ENCODE measurements at regions not wholly inside any gene's neighbourhood (a gene's known extent, or its start where the extent isn't known, plus 50 kb on each side); places are given as distances from the start of the nearest gene placed in this dataset.

DNA sequence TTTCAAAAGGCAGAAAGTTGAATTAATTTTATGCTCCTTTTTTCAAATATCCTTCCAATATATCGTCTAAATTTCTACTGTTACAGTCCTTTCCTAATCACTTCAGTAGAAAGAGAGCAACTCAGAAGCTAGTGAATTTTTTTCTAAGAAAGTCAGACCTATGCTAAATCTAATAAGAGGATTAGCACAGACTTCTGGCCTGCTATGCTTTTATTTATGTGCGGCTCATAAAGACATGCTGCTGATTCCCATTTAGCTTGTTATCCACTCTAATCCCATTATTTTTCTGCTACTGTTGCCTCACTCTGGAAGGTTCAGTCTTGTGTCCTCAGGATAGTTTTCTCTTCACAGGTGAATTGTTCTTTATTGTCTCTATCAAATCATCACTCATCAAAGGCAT is 473.5 kb upstream of the FAM241A start:
- TF ChIP-seq, protein P1, sequence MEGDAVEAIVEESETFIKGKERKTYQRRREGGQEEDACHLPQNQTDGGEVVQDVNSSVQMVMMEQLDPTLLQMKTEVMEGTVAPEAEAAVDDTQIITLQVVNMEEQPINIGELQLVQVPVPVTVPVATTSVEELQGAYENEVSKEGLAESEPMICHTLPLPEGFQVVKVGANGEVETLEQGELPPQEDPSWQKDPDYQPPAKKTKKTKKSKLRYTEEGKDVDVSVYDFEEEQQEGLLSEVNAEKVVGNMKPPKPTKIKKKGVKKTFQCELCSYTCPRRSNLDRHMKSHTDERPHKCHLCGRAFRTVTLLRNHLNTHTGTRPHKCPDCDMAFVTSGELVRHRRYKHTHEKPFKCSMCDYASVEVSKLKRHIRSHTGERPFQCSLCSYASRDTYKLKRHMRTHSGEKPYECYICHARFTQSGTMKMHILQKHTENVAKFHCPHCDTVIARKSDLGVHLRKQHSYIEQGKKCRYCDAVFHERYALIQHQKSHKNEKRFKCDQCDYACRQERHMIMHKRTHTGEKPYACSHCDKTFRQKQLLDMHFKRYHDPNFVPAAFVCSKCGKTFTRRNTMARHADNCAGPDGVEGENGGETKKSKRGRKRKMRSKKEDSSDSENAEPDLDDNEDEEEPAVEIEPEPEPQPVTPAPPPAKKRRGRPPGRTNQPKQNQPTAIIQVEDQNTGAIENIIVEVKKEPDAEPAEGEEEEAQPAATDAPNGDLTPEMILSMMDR (IDR thresholded peaks at IDR 0.05), result no peak
- TF ChIP-seq POLR2AphosphoS5 (IDR thresholded peaks at IDR 0.05; ENCODE audit: low read depth, low read length), result no peak
- TF ChIP-seq, protein P2, sequence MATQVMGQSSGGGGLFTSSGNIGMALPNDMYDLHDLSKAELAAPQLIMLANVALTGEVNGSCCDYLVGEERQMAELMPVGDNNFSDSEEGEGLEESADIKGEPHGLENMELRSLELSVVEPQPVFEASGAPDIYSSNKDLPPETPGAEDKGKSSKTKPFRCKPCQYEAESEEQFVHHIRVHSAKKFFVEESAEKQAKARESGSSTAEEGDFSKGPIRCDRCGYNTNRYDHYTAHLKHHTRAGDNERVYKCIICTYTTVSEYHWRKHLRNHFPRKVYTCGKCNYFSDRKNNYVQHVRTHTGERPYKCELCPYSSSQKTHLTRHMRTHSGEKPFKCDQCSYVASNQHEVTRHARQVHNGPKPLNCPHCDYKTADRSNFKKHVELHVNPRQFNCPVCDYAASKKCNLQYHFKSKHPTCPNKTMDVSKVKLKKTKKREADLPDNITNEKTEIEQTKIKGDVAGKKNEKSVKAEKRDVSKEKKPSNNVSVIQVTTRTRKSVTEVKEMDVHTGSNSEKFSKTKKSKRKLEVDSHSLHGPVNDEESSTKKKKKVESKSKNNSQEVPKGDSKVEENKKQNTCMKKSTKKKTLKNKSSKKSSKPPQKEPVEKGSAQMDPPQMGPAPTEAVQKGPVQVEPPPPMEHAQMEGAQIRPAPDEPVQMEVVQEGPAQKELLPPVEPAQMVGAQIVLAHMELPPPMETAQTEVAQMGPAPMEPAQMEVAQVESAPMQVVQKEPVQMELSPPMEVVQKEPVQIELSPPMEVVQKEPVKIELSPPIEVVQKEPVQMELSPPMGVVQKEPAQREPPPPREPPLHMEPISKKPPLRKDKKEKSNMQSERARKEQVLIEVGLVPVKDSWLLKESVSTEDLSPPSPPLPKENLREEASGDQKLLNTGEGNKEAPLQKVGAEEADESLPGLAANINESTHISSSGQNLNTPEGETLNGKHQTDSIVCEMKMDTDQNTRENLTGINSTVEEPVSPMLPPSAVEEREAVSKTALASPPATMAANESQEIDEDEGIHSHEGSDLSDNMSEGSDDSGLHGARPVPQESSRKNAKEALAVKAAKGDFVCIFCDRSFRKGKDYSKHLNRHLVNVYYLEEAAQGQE (IDR thresholded peaks at IDR 0.05; ENCODE audit: insufficient read depth in 1 of 2, low read depth in 2 of 2, low read length in 1 of 2), result no peak
- no peak for TF ChIP-seq TCF7L2 (IDR thresholded peaks at IDR 0.05; ENCODE audit: low read depth, low read length)
- no peak for TF ChIP-seq SIN3A (IDR thresholded peaks at IDR 0.05; ENCODE audit: borderline replicate concordance, insufficient read depth, low read depth, low read length)
